Left ventricle myocardium inferior (tissue), 1 donor: ENCODE measurements at regions not wholly inside any gene's neighbourhood (a gene's known extent, or its start where the extent isn't known, plus 50 kb on each side); places are given as distances from the start of the nearest gene placed in this dataset.
"Not testable (repeated sequence)": the region's sequence is repeated elsewhere in the genome, so short reads cannot be mapped to it uniquely, and the experiment has no call there.

Experiments
- DNase-seq: peaks from one replicate; pipeline ENCODE4 v3.0.0-alpha.2; 2020
- H3K27ac ChIP-seq: fragments of 200-600 bp; replicated peaks from 2 replicates; pipeline ENCODE4 v1.8.0; 2021
- H3K27me3 ChIP-seq: fragments of 200-600 bp; 2 replicates; pipeline ENCODE4 v1.8.0; 2021; ENCODE audit warnings: low read depth
- H3K36me3 ChIP-seq: fragments of 200-600 bp; 2 replicates; pipeline ENCODE4 v1.8.0; 2021
- H3K4me1 ChIP-seq: fragments of 200-600 bp; 2 replicates; pipeline ENCODE4 v1.8.0; 2021
- H3K4me3 ChIP-seq: fragments of 200-600 bp; 2 replicates; pipeline ENCODE4 v1.8.0; 2021; ENCODE audit warnings: mild to moderate bottlenecking, moderate library complexity
- H3K9me3 ChIP-seq: fragments of 200-600 bp; replicated peaks from 2 replicates; pipeline ENCODE4 v1.8.0; 2021
- intact Hi-C: fragments of 100-400 bp; cut with micrococcal nuclease; formaldehyde crosslinking; loops from one replicate; pipeline ENCODE4 v1.11.0; 2022
- TF ChIP-seq, protein P1 (sequence below): fragments of 200-600 bp; IDR thresholded peaks from 2 replicates; pipeline ENCODE4 v1.8.0; 2021; ENCODE audit warnings: antibody characterized with exemption, mild to moderate bottlenecking, borderline replicate concordance
- donor health status: DM: no; HTN: yes; CAD: no; lungs with severe emphysema.

DNA sequence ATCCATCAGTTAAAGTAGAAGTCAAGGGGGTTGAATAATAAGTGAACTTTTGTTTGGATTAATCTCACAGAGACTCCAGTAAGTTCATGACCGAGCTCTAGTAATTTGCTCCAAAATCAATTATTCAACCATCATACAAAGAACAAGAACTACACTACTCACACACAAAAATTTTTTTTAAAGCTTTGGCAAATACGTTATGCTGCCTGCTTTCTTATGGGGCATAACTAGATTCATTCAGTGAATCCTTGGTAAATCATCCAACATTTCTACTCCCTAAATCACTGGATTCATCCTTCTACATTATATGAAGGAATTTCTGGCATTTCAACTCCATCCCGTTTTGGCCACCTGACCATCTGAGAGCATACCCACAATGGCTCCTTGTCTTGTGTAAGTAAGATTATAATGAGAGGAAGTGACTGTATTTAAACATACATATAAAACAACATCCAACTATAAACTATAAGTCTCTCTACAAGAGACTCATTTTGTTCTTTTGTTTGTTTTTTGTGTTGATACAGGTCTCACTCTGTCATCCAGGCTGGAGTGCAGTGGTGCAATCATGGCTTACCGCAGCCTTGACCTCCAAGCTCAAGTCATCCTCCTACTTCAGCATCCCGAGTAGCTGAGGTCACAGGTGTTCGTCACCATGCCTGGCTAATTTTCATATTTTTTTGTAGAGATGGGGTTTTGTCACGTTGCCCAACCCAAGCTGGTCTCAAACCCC is 144.2 kb upstream of the LRRTM4 start:
- DNase-seq: no peak
- intact Hi-C loops: no loop called here
- Histone ChIP-seq H3K36me3 (no peaks in the 10 kb centered on the region), H3K4me1 (no peaks in the 10 kb centered on the region), H3K4me3 (no peak overlapping the region), H3K9me3 (no peaks in the 10 kb centered on the region), H3K27me3 (no peaks in the 10 kb centered on the region), H3K27ac (no peak overlapping the region)
- TF ChIP-seq, protein P1, sequence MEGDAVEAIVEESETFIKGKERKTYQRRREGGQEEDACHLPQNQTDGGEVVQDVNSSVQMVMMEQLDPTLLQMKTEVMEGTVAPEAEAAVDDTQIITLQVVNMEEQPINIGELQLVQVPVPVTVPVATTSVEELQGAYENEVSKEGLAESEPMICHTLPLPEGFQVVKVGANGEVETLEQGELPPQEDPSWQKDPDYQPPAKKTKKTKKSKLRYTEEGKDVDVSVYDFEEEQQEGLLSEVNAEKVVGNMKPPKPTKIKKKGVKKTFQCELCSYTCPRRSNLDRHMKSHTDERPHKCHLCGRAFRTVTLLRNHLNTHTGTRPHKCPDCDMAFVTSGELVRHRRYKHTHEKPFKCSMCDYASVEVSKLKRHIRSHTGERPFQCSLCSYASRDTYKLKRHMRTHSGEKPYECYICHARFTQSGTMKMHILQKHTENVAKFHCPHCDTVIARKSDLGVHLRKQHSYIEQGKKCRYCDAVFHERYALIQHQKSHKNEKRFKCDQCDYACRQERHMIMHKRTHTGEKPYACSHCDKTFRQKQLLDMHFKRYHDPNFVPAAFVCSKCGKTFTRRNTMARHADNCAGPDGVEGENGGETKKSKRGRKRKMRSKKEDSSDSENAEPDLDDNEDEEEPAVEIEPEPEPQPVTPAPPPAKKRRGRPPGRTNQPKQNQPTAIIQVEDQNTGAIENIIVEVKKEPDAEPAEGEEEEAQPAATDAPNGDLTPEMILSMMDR: no peak

DNA sequence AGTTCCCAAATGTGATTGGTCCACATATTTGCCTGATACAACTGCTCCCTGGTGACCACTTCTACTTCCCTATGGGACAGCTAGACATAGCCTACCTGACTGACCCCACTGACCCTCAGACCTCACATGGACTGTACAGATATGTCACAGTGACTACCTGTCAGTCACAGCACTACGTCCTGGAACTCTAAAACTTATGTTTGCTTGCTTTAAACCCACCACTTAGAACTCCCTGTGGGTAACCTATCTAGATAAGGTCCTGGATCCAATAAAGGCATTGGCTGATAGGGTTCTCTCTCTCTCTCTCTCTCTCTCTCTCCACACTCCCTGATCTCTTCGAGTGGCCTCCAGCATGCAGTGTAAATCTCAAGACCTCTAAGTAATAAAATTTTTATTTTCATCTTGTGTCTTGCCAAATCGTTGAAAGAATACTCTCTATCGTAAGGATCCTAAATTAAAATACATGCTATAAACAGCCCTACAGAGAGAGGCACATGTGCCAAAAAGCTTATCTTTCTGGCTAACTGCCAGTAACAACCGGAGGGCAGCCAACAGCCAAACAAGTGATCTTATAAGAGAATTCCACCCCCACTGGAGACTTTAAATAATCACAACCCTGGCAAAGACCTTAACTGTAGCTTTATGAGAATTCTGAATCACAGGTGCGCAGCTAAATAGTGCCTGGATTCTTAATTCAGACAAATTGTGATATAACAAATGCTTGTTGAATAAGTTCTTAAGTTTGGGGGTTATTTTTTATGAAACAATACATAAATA is 162.6 kb upstream of the LRRTM4 start:
- H3K4me1 ChIP-seq, intact Hi-C loops, H3K36me3 ChIP-seq, DNase-seq, H3K27me3 ChIP-seq, H3K4me3 ChIP-seq, H3K9me3 ChIP-seq: not testable (repeated sequence)
- peak overlapping the region; percentile 53 for H3K27ac ChIP-seq

DNA sequence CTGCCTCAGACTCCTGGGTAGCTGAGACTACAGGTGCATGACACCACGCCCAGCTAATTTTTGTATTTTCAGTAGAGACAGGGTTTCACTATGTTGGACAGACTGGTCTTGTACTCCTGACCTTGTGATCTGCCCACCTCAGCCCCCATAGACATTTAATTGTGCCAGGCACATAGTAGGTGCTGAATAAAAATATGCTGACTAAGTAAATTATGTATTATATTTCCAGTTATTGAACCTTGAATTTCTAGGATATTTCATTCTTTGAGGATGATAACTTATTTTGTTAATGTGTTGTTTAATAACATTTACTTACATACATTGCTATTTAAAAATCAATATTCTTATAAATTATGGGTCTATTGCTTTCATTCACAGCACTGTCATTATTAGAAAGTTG is 190.4 kb upstream of the LRRTM4 start:
- Histone ChIP-seq H3K9me3 (no peaks in the 10 kb centered on the region), H3K4me3 (no peak overlapping the region), H3K27ac (no peak overlapping the region), H3K4me1 (no peaks in the 10 kb centered on the region), H3K36me3 (no peaks in the 10 kb centered on the region), H3K27me3 (no peaks in the 10 kb centered on the region)
- TF ChIP-seq, protein P1: no peak
- intact Hi-C loops: no loop called here
- no peak for DNase-seq

DNA sequence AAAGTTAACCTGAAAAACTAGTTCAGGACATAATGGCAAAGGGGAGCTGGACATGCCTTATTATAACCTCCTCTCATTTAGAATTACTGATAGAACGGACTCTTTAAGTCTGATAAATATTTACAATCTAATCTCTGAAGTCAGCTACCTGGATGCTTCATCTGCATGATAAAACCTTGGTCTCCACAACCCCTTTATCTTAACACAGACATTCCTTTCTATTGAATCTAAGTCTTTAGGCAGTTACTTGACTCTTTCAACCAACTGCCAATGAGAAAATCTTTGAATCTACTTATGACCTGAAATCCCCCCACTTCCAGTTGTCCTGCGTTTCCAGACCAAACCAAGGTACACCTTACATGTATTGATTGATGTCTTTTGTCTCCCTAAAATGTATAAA is 191.2 kb upstream of the LRRTM4 start:
- no peak overlapping the region for H3K4me3 ChIP-seq
- no peak overlapping the region for H3K27ac ChIP-seq
- TF ChIP-seq, protein P1: no peak
- no peaks in the 10 kb centered on the region for H3K9me3 ChIP-seq
- H3K4me1 ChIP-seq: no peaks in the 10 kb centered on the region
- DNase-seq: no peak
- intact Hi-C loops: no loop called here
- no peaks in the 10 kb centered on the region for H3K36me3 ChIP-seq
- H3K27me3 ChIP-seq: no peaks in the 10 kb centered on the region

DNA sequence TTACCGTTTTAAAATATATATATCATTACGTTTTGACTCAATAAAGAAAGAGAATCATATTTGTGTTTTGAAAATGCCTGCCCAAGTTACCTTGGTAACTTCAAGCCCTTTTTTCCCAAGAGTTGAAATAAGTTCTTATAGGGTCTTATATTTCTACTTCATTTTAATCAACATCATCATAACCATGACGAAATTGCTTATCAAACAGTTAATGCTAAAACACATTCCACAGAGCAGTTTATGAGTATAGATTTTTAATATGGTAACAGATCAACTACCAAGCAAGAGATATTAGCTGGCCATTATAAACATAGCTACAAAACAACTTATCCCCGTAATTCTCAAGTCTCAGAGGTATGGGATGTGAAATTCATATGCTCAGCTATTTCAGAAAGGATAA is 197.9 kb upstream of the LRRTM4 start:
- H3K27me3 ChIP-seq: no peaks in the 10 kb centered on the region
- no peaks in the 10 kb centered on the region for H3K9me3 ChIP-seq
- no peak for DNase-seq
- no peak overlapping the region for H3K4me3 ChIP-seq
- no peaks in the 10 kb centered on the region for H3K4me1 ChIP-seq
- TF ChIP-seq, protein P1: no peak
- no peak overlapping the region for H3K27ac ChIP-seq
- intact Hi-C loops: no loop called here
- no peaks in the 10 kb centered on the region for H3K36me3 ChIP-seq

DNA sequence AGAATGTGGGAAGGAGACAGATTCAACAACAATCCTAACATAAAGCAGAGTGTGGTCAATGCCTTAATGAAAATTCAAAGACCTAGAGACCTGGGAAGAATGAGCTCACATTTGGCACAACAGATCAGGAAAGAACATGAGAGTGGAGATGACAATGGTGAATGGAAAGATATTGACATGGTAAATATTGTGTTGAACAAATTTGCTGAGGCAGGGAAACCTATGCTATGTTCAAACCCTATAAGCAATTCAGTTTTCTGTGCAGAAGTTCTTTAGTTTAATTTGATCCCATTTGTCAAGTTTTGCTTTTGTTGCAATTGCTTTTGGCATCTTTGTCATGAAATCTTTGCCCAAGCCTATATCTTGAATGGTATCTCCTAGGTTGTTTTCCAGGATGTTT is 199.4 kb upstream of the LRRTM4 start:
- intact Hi-C loops: no loop called here
- H3K27me3 ChIP-seq: no peaks in the 10 kb centered on the region
- no peaks in the 10 kb centered on the region for H3K36me3 ChIP-seq
- no peak overlapping the region for H3K27ac ChIP-seq
- H3K9me3 ChIP-seq: peaks cover 6% of the 10 kb centered on the region
- H3K4me1 ChIP-seq: no peaks in the 10 kb centered on the region
- TF ChIP-seq, protein P1: no peak
- H3K4me3 ChIP-seq: no peak overlapping the region
- DNase-seq: no peak
